ENCODE measurements at regions not wholly inside any gene's neighbourhood (a gene's known extent, or its start where the extent isn't known, plus 50 kb on each side); places are given as distances from the start of the nearest gene placed in this dataset.

DNA sequence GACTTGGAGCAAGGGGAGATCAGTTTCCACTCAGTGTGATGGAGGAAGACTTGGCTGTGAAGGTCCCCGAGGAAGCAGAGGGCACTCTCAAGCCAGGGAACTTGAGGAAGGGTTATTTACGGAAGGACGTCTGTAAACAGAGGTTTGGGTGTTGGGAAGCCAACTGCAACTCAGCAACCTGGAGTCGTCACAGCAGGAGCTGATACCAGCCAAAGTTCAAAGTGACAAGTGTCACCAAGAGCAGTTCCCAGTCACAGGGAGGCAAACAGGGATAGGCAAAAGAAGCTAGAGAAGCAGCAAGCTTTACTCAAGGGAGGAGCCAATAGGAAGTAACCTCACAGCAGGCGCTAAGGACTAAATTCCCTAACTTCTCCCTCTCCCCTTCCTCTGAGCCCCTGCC, 205.5 kb downstream of the EFNB2 start:
- Mint-ChIP-seq H3K36me3 (no peaks in the 10 kb centered on the region), H3K4me1 (ENCODE audit: low read depth in 2 of 2) (no peaks in the 10 kb centered on the region), H3K9me3 (peaks cover 3% of the 10 kb centered on the region), H3K27ac (no peak overlapping the region), H3K4me3 (no peak overlapping the region), H3K27me3 (no peaks in the 10 kb centered on the region)
- DNase-seq (ENCODE audit: low spot score) (no peak), ATAC-seq (no peak)

- Mint-ChIP-seq H3K27me3 (no peaks in the 10 kb centered on the region), H3K4me3 (no peak overlapping the region), H3K4me1 (ENCODE audit: low read depth in 2 of 2) (no peaks in the 10 kb centered on the region), H3K27ac (no peak overlapping the region), H3K9me3 (peaks cover 11% of the 10 kb centered on the region), H3K36me3 (peaks cover 7% of the 10 kb centered on the region)
- DNase-seq (ENCODE audit: low spot score) (no peak), ATAC-seq (no peak)
Measured at GRCh38 chr13:106326751-106327150, 208.7 kb downstream of the EFNB2 start.

DNA sequence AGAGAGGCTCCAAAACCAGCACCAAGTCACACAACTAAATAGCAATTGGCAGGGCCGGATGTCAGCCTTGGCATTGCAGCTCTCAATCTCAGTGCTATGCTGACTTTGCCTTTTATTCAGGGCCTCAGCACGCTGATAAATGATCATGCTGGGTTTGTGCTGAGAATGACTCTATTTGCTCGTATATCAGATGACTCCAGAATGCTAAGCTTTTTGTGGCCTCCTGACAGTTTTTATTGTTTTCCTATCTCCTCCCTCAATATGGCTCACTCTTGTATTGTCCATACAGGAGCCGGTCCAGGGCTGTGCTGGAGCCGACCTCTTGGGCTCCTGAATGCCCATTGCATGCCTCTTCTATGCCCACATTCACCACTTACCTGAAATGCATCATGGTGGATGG, 211.0 kb downstream of the EFNB2 start:
- peaks cover 11% of the 10 kb centered on the region for H3K9me3 Mint-ChIP-seq
- H3K27me3 Mint-ChIP-seq, result no peaks in the 10 kb centered on the region
- no peak for ATAC-seq
- DNase-seq (ENCODE audit: low spot score), result no peak
- H3K36me3 Mint-ChIP-seq, result peaks cover 7% of the 10 kb centered on the region
- no peaks in the 10 kb centered on the region for H3K4me1 Mint-ChIP-seq (ENCODE audit: low read depth in 2 of 2)
- H3K27ac Mint-ChIP-seq, result no peak overlapping the region
- H3K4me3 Mint-ChIP-seq, result no peak overlapping the region

DNA sequence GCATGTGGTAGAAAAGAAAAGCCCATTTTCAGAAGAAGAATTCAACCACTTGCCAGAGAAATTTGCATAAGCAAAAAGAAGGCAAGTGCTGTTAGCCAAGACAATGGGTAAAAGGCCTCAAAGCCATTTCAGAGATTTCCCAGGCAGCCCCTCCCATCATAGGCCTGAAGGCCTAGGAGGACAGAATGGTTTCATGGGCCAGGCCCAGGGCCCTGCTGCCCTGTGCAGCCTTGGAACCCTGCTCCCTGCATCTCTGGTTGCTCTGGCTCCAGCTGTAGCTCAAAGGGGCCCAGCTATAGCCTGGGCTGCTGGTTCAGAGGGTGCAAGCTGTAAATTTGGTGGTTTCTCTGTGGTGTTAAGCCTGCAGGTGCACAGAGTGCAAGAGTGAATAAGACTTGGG, 212.8 kb downstream of the EFNB2 start:
- no peaks in the 10 kb centered on the region for H3K4me1 Mint-ChIP-seq (ENCODE audit: low read depth in 2 of 2)
- H3K4me3 Mint-ChIP-seq, result no peak overlapping the region
- DNase-seq (ENCODE audit: low spot score) (no peak), ATAC-seq (no peak)
- H3K9me3 Mint-ChIP-seq, result peaks cover 8% of the 10 kb centered on the region
- no peak overlapping the region for H3K27ac Mint-ChIP-seq
- H3K27me3 Mint-ChIP-seq, result no peaks in the 10 kb centered on the region
- H3K36me3 Mint-ChIP-seq, result peaks cover 7% of the 10 kb centered on the region

DNA sequence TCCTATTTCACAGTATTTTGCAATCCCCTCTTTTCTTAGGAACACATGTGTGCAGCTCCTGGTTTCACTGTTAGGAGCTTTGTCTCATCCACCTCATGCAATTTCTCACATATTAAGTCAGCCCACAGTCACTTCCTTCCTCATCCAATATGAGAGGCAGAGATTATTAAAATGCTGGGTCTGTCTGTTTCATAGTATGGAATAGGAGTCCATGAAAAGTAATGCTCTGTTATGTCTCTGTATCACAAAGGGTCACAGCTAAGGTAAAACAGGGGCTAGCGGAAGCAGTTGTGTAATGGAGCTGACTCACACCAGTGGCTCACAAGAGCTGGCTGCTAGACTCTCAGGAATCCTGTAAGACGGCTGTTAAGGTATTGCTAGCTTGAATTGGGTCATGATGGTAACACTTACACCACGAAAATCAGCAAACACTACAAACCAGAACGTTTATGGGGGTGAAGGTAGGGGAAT, 216.5 kb downstream of the EFNB2 start:
- H3K36me3 Mint-ChIP-seq, result peaks cover 7% of the 10 kb centered on the region
- ATAC-seq, result no peak
- peaks cover 3% of the 10 kb centered on the region for H3K9me3 Mint-ChIP-seq
- H3K4me1 Mint-ChIP-seq (ENCODE audit: low read depth in 2 of 2), result no peaks in the 10 kb centered on the region
- H3K27ac Mint-ChIP-seq, result no peak overlapping the region
- no peak overlapping the region for H3K4me3 Mint-ChIP-seq
- no peaks in the 10 kb centered on the region for H3K27me3 Mint-ChIP-seq
- DNase-seq (ENCODE audit: low spot score), result no peak

DNA sequence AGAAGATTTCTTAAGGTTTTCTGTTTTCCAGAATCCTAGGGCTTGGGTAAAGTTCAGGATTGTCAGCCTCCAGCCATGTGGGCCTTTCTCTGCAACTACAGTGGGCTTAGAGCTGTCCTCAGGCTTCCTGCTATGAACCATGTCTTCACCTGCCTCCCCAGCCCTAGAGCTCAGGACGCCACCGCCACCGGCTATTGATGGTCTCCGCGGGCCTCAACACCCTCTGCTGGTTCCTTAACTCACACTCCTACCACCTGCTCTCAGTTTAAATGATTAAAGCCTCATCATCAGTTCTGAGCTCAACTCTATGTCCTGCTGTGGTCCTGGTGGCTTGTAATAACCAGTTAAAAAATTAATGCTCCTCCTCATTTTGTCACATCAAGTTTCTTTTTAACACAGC, 221.0 kb downstream of the EFNB2 start:
- no peak for ATAC-seq
- Mint-ChIP-seq H3K9me3 (no peaks in the 10 kb centered on the region), H3K27me3 (no peaks in the 10 kb centered on the region)

DNA sequence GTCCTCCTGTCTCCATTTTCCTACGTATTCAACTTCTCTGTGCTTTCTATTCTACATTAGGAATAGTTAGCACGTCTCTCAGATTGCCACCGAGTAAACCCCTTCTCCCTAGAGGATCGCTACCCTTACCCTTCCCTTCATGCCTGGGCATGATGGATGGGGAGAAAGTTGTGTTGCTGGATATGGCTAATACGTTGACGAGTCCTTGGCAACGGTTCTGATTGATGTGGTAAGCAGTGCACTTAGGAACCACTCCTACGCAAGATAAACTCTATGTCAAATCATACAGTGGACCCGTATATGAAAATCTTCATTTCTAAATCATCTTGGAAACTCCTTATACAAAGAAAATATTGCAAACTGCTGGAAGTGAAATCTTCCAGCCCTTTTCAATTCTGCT, 224.5 kb downstream of the EFNB2 start:
- H3K9me3 Mint-ChIP-seq, result peaks cover 10% of the 10 kb centered on the region
- no peak overlapping the region for H3K4me3 Mint-ChIP-seq
- H3K27me3 Mint-ChIP-seq, result no peaks in the 10 kb centered on the region
- no peaks in the 10 kb centered on the region for H3K4me1 Mint-ChIP-seq (ENCODE audit: low read depth in 2 of 2)
- H3K27ac Mint-ChIP-seq, result no peak overlapping the region
- no peak for DNase-seq (ENCODE audit: low spot score)
- ATAC-seq, result no peak
- peaks cover 10% of the 10 kb centered on the region for H3K36me3 Mint-ChIP-seq

More for the DNA sequence above, 221.0 kb downstream of the EFNB2 start:
- Mint-ChIP-seq H3K27ac (no peak overlapping the region), H3K4me3 (no peak overlapping the region), H3K4me1 (ENCODE audit: low read depth in 2 of 2) (no peaks in the 10 kb centered on the region), H3K36me3 (no peaks in the 10 kb centered on the region)
- DNase-seq (ENCODE audit: low spot score), result no peak

GRCh38 chr13:106310291-106310865, 225.1 kb downstream of the EFNB2 start:
- H3K27me3 Mint-ChIP-seq, result no peaks in the 10 kb centered on the region
- H3K27ac Mint-ChIP-seq, result no peak overlapping the region

DNA sequence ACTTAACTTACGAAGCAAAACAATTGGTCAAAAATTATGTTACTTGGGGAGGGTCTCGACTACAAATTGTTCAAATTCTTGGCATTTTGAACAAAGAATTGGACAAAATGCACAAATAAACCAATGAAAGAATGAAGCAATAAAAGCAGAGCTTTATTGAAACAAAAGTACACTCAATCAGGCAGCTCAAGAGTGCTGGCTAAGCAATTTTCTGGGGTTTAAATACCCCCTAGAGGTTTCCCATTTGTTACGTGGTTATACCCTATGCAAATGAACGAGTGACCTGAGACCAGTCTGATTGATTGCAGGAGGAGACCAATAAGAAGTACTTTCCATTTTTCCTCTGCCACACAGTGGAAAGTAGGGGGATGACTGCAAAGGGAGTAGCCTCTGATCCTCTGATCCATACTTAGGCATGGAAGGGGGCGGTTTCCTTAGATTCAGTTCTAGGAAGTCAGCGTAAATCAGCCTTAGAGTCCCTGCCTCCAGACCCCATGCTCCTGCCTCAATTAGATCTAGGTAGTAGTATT, 228.6 kb downstream of the EFNB2 start:
- Mint-ChIP-seq H3K36me3 (peaks cover 10% of the 10 kb centered on the region), H3K27ac (no peak overlapping the region), H3K27me3 (no peaks in the 10 kb centered on the region), H3K9me3 (peaks cover 10% of the 10 kb centered on the region), H3K4me1 (ENCODE audit: low read depth in 2 of 2) (no peaks in the 10 kb centered on the region), H3K4me3 (no peak overlapping the region)
- DNase-seq (ENCODE audit: low spot score), result no peak
- no peak for ATAC-seq

More at GRCh38 chr13:106310291-106310865, 225.1 kb downstream of the EFNB2 start:
- Mint-ChIP-seq H3K36me3 (peaks cover 10% of the 10 kb centered on the region), H3K9me3 (peaks cover 10% of the 10 kb centered on the region), H3K4me1 (ENCODE audit: low read depth in 2 of 2) (no peaks in the 10 kb centered on the region), H3K4me3 (no peak overlapping the region)
- DNase-seq (ENCODE audit: low spot score) (no peak), ATAC-seq (no peak)

GRCh38 chr13:106302843-106303242, 232.6 kb downstream of the EFNB2 start:
- H3K4me3 Mint-ChIP-seq, result no peak overlapping the region
- H3K27ac Mint-ChIP-seq, result no peak overlapping the region
- H3K27me3 Mint-ChIP-seq, result no peaks in the 10 kb centered on the region
- H3K36me3 Mint-ChIP-seq, result peaks cover 15% of the 10 kb centered on the region
- ATAC-seq, result no peak
- no peak for DNase-seq (ENCODE audit: low spot score)
- peaks cover 4 to 6% of the 10 kb centered on the region in 2 donors for H3K4me1 Mint-ChIP-seq (ENCODE audit: low read depth in 2 of 2)
- peaks cover 17% of the 10 kb centered on the region for H3K9me3 Mint-ChIP-seq

DNA sequence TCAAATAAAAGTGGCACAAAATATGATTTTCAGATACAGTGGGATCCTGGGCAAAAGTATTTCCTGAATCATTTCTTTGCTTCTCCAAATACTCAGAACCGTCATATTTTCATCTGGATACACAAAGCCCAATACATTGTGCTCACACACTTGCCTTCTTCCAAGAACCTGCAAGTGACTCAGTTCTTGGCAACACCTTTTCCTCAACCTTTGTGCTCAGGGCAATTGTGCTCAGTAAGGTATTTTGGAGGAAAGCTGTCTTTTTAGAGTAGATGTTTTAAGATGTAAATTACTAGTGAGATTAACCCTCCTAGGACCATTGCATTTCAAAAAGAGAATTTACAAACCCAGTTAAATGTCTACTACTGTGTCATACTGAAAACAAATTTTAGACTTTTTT, 233.5 kb downstream of the EFNB2 start:
- H3K4me3 Mint-ChIP-seq, result no peak overlapping the region

GRCh38 chr13:106299621-106300020, 235.8 kb downstream of the EFNB2 start:
- ATAC-seq, result no peak
- Mint-ChIP-seq H3K9me3 (peaks cover 7% of the 10 kb centered on the region), H3K4me1 (ENCODE audit: low read depth in 2 of 2) (peaks cover 4 to 6% of the 10 kb centered on the region in 2 donors), H3K27me3 (no peaks in the 10 kb centered on the region), H3K36me3 (peaks cover 5% of the 10 kb centered on the region), H3K4me3 (no peak overlapping the region), H3K27ac (no peak overlapping the region)
- DNase-seq (ENCODE audit: low spot score), result no peak

More for the DNA sequence above, 233.5 kb downstream of the EFNB2 start:
- peaks cover 11% of the 10 kb centered on the region for H3K36me3 Mint-ChIP-seq
- no peaks in the 10 kb centered on the region for H3K27me3 Mint-ChIP-seq
- ATAC-seq, result no peak
- H3K27ac Mint-ChIP-seq, result no peak overlapping the region
- peaks cover 13% of the 10 kb centered on the region for H3K9me3 Mint-ChIP-seq
- DNase-seq (ENCODE audit: low spot score), result no peak
- H3K4me1 Mint-ChIP-seq (ENCODE audit: low read depth in 2 of 2), result peaks cover 4 to 6% of the 10 kb centered on the region in 2 donors

- no peak overlapping the region for H3K4me3 Mint-ChIP-seq
- peaks cover 5% of the 10 kb centered on the region for H3K36me3 Mint-ChIP-seq
- H3K27ac Mint-ChIP-seq, result no peak overlapping the region
- H3K27me3 Mint-ChIP-seq, result no peaks in the 10 kb centered on the region
- peaks cover 4 to 6% of the 10 kb centered on the region in 2 donors for H3K4me1 Mint-ChIP-seq (ENCODE audit: low read depth in 2 of 2)
- ATAC-seq, result no peak
- peaks cover 7% of the 10 kb centered on the region for H3K9me3 Mint-ChIP-seq
- DNase-seq (ENCODE audit: low spot score), result no peak
Measured at GRCh38 chr13:106297283-106297682, 238.2 kb downstream of the EFNB2 start.

- ATAC-seq (no peak), DNase-seq (ENCODE audit: low spot score) (no peak)
- Mint-ChIP-seq H3K4me3 (no peak overlapping the region), H3K4me1 (ENCODE audit: low read depth in 2 of 2) (peaks cover 4 to 6% of the 10 kb centered on the region in 2 donors), H3K9me3 (peaks cover 7% of the 10 kb centered on the region), H3K36me3 (peaks cover 5% of the 10 kb centered on the region), H3K27ac (no peak overlapping the region), H3K27me3 (no peaks in the 10 kb centered on the region)
Measured at GRCh38 chr13:106296723-106297122, 238.7 kb downstream of the EFNB2 start.

GRCh38 chr13:106295971-106296370, 239.5 kb downstream of the EFNB2 start:
- Mint-ChIP-seq H3K9me3 (peaks cover 6% of the 10 kb centered on the region), H3K36me3 (peaks cover 4% of the 10 kb centered on the region), H3K4me1 (ENCODE audit: low read depth in 2 of 2) (peaks cover 3% of the 10 kb centered on the region in 2 donors), H3K27me3 (peaks cover 0 to 3% of the 10 kb centered on the region in 2 donors), H3K4me3 (no peak overlapping the region), H3K27ac (no peak overlapping the region)
- ATAC-seq (no peak), DNase-seq (ENCODE audit: low spot score) (no peak)
